HG03159 (cell line): ENCODE measurements at regions not wholly inside any gene's neighbourhood (a gene's known extent, or its start where the extent isn't known, plus 50 kb on each side); places are given as distances from the start of the nearest gene placed in this dataset.
"Not testable (repeated sequence)": the region's sequence is repeated elsewhere in the genome, so short reads cannot be mapped to it uniquely, and the experiment has no call there.

Experiments
- ATAC-seq: cut with Tn5 transposase; IDR thresholded peaks from one replicate; pipeline ENCODE4 v1.9.1; 2021; ENCODE audit warnings: mild to moderate bottlenecking, moderate library complexity; ENCODE audit not compliant: unreplicated experiment

DNA sequence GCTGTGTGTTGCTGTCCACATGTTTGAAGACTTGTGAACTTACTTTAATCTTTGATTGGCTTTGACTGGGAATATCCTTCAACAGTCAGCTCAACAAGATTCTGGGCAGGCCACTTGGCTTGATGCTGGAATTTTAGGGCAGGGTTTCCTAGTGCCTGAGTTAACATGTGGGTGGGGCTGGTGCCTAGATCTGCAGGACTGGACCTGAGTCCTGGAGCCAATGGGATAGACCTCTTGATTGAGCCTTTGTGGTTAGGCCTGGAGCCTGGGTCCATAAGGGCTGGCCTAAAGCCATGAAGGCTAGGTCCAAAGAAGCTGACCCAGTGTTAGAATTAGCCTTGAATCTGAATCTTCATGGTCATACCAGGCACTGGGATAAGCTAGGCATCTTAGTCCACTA lies 757.1 kb upstream of the ADGRL3 start:
- ATAC-seq: no peak

DNA sequence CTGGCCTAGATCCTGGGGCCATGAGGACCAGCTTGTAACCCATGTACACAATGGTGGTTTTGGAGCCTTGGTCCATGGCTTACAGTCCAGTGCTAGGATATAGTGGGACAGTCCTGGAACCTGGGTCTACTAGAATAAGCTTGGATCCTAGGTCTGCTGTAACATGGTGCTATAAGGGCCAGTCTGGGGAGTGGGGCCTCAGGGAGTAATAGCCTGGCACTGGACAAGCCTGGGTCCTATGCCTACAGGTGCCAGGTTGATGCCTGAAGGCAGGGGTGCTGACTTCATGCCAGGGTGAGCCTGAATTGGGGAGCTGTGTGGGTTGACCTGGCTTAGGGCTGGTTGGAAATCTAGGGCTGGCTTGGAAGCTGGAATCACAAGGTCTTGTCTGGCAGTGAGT lies 756.3 kb upstream of the ADGRL3 start:
- ATAC-seq: no peak

DNA sequence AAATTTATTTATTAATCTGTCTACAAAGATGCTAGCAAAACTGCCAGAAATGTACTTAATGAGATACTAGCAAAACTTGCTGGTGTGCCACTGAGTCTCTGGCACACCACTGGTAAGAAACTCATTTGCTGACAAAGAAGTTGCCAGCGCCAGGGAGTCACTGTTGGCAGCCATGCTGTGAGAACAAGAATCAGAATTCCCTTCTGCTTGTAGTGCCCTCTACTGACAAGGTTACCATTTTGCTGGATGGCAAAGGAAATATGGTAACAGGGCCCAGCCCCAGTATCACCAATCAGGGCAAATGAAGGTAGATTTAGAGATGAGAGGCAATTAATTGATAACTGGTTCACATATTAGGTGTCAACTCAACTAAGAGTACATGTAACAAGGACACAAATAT lies 750.1 kb upstream of the ADGRL3 start:
- no peak for ATAC-seq

DNA sequence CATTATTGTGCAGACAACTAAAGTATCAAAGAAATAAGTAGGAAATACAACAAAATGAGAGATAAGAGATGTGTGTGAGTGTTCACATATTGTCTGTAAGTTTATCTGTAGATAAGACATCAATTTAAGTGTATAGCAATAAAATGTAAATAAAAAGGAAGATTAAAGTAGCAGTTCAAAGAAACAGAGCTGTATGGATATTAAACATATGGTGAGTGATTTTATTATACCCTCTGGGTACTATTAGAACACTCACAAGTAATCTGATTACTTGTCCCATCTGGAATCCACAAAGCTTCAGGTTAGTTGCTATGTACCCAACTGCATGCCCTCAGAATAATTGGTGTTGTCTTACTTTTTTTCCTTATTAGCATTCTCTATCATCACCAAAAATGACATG lies 747.9 kb upstream of the ADGRL3 start:
- no peak for ATAC-seq

DNA sequence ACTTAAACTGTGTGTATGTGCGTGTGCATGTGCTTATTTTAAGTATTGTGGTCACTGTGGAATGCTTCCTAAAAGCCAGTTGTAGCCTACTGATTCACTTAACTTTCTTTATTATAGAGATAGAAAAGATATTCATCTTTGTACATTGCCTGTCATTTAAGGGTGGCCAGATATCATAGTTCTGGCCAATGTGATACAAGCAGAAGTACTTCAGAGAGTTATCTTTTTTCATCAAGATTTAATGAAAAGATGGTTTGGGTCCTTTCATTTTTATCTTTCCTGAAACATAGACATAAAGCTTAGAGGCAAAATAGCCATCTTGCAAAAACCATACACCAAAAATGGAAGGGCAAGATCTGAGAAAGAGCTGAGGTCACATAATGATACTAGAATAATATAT lies 744.7 kb upstream of the ADGRL3 start:
- no peak for ATAC-seq

DNA sequence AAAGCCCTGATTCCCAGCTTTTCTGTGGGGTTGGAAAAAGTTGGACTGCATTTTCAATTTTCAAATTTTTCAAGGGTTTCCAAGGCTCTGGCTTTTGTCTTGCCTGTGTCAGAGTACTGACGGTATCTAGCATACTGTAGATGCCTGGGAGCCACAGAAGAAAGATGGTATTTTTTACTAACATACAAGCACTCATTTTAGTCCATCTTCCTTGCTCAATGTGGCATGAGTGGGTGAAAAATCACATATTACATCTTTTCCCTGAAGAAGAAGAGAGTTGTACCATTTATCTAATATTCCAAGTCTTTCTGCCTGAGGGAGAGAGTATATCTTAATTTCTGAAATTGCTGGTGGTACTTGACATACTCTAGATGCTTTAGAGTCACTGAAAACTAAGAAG lies 738.6 kb upstream of the ADGRL3 start:
- ATAC-seq: no peak

DNA sequence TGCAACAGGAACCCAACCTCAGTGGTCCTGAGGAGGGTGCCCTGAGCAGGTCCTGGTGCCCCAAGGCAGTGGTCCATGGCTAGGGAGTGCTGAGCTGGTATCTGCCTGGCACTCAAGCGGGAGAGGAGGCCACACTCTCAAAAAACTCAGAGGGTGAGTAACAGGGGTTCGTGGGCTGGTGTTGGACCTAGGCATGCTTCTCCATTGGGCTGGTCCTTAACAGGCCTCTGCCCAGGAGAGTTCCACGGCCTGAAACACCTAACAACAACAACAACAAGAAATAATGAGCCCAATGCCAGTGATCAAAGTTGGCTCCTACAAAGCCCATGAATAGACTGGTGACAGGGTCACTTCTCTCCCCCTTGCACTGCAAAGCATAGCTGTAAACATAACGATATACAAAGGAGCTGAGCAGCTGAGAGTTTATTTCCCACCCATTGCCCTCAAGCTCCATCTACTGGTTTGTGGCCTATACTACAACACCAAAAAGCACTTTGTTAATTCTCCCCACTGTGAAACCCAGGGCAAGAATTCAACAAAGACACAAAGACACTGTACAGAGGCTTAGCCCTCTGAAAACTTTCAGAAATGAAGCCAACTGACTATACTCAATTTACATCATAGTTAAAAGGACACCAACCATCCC lies 736.1 kb upstream of the ADGRL3 start:
- no peak for ATAC-seq

DNA sequence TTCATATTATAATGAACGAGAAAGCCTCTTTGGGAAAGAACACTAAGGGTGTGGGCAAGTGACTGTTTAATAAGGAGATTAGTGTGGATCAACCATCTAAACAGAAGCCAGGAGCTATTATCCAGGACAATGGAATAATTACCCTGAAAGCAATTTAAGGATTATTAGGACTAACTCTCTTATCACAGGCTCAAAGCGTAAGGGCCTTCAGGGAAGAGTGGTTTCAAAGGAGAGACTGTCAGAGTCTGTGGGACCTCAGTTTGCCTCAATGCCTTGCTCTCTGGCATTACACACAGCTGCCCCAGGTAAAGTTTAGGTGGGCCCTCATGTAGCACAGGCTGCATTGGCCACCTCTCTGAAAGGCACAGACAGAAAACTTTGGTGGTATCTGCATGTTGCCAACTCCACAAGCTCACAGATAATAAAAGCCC lies 717.2 kb upstream of the ADGRL3 start:
- no peak for ATAC-seq

DNA sequence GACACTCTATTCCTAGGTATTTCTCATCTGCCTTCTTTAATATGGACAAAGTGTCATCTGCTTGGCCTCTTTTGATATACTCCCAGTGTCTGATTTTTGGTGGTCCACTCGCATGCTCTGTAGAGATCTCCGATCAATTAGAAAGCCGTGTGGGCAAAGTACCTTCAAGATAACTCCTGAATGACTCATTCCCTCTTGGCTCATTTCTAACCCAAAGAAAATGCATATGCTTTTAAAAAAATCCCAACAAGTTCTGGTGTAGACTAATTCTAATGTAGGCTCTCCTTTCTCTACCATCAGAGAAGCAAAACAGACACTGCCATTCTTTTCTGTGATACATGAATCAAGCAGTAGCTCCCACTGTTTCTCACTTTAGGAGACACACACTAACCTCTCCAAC lies 714.9 kb upstream of the ADGRL3 start:
- no peak for ATAC-seq

DNA sequence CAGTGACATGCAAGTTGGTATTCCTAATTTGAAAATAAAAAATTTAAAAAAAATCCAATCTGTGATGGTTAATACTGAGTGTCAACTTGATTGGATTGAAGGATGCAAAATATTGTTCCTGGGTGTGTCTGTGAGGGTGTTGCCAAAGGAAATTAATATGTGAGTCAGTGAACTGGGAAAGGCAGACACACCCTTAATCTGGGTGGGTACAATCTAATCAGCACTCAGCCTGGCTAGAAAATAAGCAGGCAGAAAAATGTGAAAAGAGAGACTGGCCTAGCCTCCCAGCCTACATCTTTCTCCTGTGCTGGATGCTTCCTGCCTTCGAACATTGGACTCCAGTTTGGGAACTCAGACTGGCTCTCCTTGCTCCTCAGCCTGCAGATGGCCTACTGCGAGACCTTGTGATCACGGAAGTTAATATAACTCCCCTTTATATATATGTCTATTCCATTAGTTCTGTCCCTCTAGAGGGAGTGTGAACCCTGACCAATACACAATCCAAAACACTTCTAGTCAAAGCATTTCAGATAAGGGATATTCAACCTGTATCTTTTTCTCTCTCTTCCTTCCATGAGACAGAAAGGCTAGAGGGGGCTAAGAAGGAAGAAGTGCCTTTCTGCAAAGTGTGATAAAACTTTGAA lies 712.9 kb upstream of the ADGRL3 start:
- ATAC-seq: not testable (repeated sequence)

DNA sequence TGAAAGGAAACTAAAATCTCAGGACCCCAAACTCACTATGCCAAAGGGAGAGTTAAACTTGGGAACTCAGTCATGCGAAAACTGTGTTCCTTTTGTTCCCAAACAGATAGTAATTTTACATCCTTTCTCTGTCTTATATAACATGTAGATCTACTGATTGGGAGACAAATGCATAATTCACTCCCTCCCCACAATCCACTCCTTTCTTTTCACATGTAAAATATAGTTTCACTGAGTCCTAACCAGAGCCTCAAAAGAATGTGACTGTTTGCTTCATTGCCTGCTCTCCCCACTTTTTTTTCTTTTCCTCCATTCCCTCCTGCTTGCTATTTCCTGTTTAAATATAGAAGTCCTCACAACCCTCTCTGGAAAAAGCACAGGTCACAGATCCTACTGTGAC lies 699.3 kb upstream of the ADGRL3 start:
- no peak for ATAC-seq

DNA sequence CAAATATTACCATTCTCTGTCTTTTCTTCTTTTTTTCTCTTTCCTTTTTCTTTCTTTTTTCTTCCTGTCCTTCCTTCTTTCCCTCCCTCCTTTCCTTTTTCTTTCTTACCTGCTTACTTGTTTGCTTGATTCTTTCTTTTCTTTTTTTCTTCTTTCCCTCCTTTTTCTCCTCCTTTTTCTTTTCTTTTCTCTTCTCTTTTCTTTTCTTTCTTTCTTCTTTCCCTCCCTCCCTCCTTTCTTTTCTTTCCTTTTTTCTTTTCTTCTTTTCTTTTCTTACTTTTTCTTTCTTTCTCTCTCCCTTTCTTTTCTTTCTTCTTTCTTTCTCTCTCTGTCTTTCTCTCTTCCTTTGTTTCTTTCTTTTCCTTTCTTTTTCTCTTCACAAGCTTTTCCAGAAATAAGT lies 697.4 kb upstream of the ADGRL3 start:
- no peak for ATAC-seq

DNA sequence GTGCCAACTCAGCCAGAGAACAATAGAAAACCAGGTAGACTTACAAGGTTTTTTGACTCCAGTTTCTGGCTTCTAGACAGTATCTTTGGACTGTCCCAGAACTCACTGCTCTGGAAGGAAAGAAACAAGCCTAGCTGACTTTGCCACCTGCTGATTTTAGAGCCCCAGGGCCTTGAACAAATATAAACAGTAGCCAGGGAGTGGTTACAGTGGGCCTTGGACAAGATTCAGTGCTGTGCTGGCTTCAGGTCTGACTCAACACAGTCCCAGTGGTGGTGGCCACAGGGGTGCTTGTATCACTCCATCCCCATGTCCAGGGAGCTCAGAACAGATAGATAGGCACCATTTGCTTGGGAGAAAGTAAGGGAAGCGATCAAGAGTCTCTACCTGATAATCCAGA lies 694.1 kb upstream of the ADGRL3 start:
- no peak for ATAC-seq

DNA sequence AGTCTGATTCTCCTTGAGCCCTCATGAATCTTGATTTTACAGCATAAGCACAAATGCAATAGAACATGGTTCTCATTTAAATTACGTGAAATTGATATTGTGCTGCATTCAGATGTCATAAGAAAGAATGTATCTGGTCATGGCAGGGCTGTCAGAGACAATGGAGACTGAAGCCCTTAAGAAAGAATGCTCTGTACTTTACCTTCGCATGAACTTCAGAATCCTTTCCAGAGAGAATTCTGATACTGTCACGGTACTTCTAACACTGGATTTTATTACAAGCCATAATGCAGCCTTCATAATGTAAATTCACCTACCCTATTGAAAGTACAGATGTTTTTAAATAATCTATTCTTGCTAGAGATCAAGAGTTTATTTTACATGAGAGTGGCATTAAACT lies 677.9 kb upstream of the ADGRL3 start:
- no peak for ATAC-seq

DNA sequence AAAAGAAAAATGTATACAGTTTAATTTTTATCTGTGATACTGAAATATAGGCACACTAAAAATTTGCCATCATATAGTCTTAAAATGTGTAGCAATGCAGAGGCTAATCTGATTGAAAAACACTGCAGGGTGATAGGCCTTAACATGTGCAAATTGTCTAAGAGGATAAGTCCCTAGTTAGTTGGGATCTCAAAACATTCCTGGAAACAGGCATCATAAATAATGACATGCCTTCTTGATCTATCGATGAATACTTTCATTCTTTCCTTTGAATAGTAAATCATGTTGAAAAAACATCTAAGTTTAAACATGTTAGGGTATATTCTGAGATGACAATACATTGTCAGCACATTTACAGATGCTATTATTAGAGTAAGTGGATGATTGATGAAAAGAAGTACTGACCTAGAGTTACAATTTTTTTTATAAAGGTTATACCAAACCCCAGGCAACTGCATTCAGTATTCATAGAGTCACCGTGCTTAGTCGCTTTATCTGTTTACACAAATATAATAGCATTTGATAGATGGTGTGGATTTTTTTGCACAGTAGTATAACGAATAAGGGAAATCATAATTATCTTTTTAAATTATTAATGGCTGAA lies 668.2 kb upstream of the ADGRL3 start:
- no peak for ATAC-seq

DNA sequence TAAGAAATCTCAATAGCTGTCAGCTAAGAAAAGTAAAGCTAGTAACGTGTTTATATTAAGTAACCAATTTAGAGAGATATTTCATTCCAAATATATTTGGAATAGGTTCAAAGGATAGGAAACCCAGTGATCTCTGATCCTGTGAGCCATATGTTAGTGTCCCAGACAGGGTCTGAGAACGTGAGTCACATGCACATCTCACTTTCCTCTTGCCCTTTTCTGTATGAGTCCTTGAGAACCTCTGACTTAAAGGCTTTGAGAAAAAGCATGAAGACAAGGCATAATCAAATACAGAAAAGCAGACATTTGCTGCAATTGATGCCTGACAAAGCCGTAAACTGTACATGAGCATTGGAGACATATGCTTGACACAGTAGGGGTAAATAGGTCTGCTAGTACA lies 655.1 kb upstream of the ADGRL3 start:
- no peak for ATAC-seq

DNA sequence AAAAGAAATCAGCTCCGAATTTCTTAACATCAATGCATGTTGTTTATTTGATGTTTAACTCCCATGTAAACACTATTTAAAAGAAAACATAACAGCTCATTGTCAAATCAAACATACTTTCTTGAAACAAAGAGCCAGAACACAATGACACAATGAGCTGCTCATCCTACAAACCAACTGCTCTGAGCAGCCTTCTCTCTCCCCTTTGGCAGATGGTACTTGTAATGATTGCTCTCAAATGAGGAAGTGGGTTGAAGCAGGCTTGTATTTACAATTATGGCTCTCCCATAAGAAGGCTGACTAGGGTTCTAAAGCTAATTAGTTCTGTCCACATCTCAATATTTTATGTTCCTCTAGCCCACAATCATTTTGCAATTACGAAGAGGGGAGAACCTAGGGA lies 637.8 kb upstream of the ADGRL3 start:
- ATAC-seq: no peak

DNA sequence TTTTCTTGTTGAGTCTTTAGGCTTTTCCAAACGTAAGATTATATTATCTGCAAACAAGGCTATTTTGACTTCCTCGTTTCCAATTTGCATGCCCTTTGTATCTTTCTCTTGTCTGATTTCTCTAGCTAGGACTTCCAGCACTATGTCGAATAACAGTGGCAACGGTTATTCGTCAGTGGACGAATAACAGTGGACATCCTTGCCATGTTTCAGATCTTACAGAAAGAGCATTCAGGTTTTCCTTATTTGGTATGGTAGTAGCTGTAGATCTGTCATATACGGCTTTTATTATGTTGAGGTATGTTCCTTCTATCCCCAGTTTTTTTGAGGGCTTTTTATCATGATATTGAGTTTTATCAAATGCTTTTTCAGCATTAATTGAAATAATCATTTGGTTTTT lies 634.6 kb upstream of the ADGRL3 start:
- no peak for ATAC-seq

DNA sequence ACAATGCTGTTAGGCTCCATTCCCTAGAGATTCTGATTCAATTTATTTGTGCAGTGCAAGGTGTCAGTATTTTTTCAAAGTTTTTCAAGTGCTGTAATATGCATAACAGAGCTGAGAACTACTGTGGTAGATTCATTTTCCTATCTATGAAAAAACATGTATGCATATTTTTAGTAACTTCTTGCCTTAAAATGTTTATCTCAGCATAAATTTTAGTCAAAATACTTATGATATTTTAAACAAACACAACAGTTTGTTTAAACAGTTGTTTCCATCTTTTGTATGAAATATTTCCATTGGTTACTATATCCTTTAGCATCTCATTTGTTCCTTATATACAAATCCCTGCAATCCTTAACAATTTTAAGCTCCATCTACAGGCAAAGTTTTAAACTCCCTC lies 624.8 kb upstream of the ADGRL3 start:
- no peak for ATAC-seq

DNA sequence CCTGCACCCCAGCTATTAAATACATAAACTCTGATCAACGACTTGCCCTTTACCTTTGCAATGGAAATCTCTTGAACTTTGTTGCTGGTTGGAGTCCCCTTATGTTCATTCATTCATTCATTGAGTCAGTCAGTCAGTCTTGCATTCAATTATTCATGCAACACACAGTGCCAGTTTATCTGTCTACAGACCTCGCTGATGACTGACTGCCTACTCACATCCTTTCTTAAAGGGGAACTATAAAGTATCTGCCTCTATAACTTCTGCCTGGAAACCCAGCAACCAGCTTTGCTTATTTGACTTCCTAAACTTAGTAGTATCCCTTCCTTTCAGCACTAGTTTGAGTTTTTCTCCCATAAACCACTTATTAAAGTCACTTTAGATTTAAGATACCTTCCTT lies 620.8 kb upstream of the ADGRL3 start:
- ATAC-seq: no peak

DNA sequence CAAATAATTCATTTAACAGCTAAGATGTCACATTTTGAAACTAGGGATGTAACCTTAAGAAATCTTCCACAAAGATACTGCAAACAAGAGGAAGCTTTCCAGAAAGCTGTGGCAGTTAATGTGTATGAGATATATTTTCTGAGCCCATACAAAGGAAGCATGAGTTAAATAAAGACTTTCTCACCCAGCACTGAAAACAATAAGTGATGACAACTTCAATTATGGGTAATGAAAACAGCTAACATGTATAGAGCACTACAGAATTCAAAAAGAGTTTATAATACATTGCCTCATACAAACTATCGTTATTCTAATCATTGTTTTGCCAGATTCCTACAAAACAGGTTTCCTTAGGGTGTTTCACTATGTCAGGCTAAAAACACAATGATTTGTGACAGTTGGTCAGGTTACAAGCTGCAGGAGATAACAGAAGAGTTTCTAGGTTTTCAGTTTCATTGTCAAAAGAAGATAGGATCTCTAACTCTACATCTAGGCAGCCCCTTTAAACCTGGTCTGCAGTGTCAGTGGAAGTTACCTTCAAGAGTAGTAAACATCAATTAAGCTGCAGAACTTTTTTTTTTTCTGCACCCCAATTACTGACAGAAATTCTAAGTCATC lies 618.1 kb upstream of the ADGRL3 start:
- no peak for ATAC-seq

DNA sequence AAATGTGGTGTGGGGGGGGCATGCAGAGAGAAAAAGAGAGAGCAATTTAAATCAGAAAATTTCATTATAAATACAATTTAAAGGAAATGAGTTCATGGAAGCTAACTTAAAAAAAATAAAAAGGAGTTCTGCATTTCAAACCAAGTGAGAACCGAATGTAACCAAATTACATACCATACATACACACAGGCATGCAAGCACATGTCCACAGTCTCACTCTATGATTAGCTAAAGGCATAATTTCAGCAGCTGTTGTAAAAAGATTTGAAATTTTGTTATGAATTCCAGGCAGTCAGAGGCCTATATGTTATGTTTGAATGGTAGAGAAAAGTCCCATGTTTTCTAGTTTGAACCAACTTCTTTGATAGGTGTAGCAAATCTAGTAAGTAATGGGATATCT lies 611.6 kb upstream of the ADGRL3 start:
- ATAC-seq: no peak
